HCT116 (cell line): ENCODE measurements at regions not wholly inside any gene's neighbourhood (a gene's known extent, or its start where the extent isn't known, plus 50 kb on each side); places are given as distances from the start of the nearest gene placed in this dataset.

Source experiments
- ATAC-seq: fragments of 200-7000 bp; cut with Tn5 transposase; 2 replicates; pipeline ENCODE4 v1.9.1; 2020; ENCODE audit warnings: mild to moderate bottlenecking, moderate library complexity
- BruUV-seq: library from RNA; stranded (reverse); fragments of 400-500 nt; replicated peaks from 2 replicates; lab custom pipeline; 2021; lab: Mats Ljungman, UMichigan
- CTCF ChIA-PET: fragments of 300-600 bp; sonication (Branson Sonifier 250); formaldehyde crosslinking; loops from one replicate; lab custom pipeline; 2021; ENCODE audit warnings: antibody characterized with exemption; lab: Charles Lee
- POLR2A ChIA-PET: fragments of 300-600, 350-600 bp; sonication (Branson Sonifier 250); formaldehyde crosslinking; loops from one replicate; lab custom pipeline; 2021; ENCODE audit warnings: antibody characterized with exemption; lab: Charles Lee
- RAD21 ChIA-PET, 2 experiments: fragments of 300-600 bp; sonication (Branson Sonifier 250); formaldehyde crosslinking; loops; one replicate each; lab custom pipeline; 2023; ENCODE audit warnings: low total read pairs in 2 of 2; ENCODE audit not compliant: uncharacterized antibody in 2 of 2, unreplicated experiment in 2 of 2, low non-redundant PET in 1 of 2; lab: Charles Lee
- DNase-seq: peaks from one replicate; pipeline ENCODE4 v3.0.0-alpha.2; 2010; ENCODE audit warnings: low read depth, low spot score
- H2AFZ ChIP-seq: fragments of 200-600 bp; shearing (Covaris generic), sonication (generic); 2 replicates; pipeline ENCODE4 v1.6.1; 2017; ENCODE audit warnings: low read depth, mixed run types, mixed read lengths, antibody characterized with exemption, low read length; ENCODE audit not compliant: poor library complexity, severe bottlenecking
- H3K27ac ChIP-seq: 2 replicates; pipeline ENCODE4 v1.5.1; 2012; ENCODE audit warnings: low read depth, low read length
- H3K27me3 ChIP-seq: fragments of 200-600 bp; sonication (generic); 2 replicates; pipeline ENCODE4 v1.6.1; 2016; ENCODE audit warnings: mixed run types, low read length, mixed read lengths; ENCODE audit not compliant: insufficient read depth
- H3K36me3 ChIP-seq, 2 experiments: fragments of 200-500 bp in 1 of 2; fragments of 200-600 bp in 1 of 2; sonication (Bioruptor generic) in 1 of 2; sonication (generic) in 1 of 2; 2 replicates each; pipeline versions ENCODE4 v1.5.1 to v1.6.1; 2014 to 2016; ENCODE audit warnings: low read length in 2 of 2, inconsistent platforms in 1 of 2, mixed read lengths in 1 of 2, mixed run types in 1 of 2; ENCODE audit not compliant: insufficient read depth in 2 of 2, control insufficient read depth in 1 of 2
- H3K4me1 ChIP-seq, 2 experiments: fragments of 200-600 bp in 1 of 2; sonication (generic) in 1 of 2; 2 replicates each; pipeline versions ENCODE4 v1.5.1 to v1.6.1; 2012 to 2017; ENCODE audit warnings: low read length in 2 of 2, inconsistent platforms in 1 of 2, mild to moderate bottlenecking in 1 of 2, mixed read lengths in 1 of 2, mixed run types in 1 of 2, moderate library complexity in 1 of 2; ENCODE audit not compliant: insufficient read depth in 2 of 2, control insufficient read depth in 1 of 2
- H3K4me2 ChIP-seq: fragments of 200-600 bp; sonication (generic); 2 replicates; pipeline ENCODE4 v1.6.1; 2017; ENCODE audit warnings: mixed run types, low read length, mixed read lengths
- H3K4me3 ChIP-seq, 2 experiments: fragments of 200-600 bp in 1 of 2; sonication (generic) in 1 of 2; replicated peaks in 1 of 2; 2 replicates each; pipeline ENCODE4 v1.5.1; 2011 to 2016; ENCODE audit warnings: low read length in 2 of 2, control low read depth in 1 of 2, low read depth in 1 of 2, mild to moderate bottlenecking in 1 of 2, mixed read lengths in 1 of 2, mixed run types in 1 of 2
- H3K79me2 ChIP-seq: fragments of 200-600 bp; sonication (generic); 2 replicates; pipeline ENCODE4 v1.6.1; 2017; ENCODE audit warnings: mild to moderate bottlenecking, mixed run types, low read length, moderate library complexity, mixed read lengths; ENCODE audit not compliant: insufficient read depth
- H3K9ac ChIP-seq: fragments of 200-600 bp; sonication (generic); 2 replicates; pipeline ENCODE4 v1.6.1; 2016; ENCODE audit warnings: low read length, mixed read lengths
- H3K9me2 ChIP-seq: fragments of 200-600 bp; sonication (generic), shearing (Covaris generic); 2 replicates; pipeline ENCODE4 v1.6.1; 2017; ENCODE audit warnings: mixed run types, mild to moderate bottlenecking, moderate library complexity; ENCODE audit not compliant: insufficient read depth
- H3K9me3 ChIP-seq, 2 experiments: fragments of 200-500 bp in 1 of 2; fragments of 200-600 bp in 1 of 2; sonication (Bioruptor generic) in 1 of 2; sonication (generic) in 1 of 2; 2 replicates each; pipeline ENCODE4 v1.6.1; 2014 to 2017; ENCODE audit warnings: low read length in 2 of 2, mixed read lengths in 2 of 2, inconsistent platforms in 1 of 2, low read depth in 1 of 2, mild to moderate bottlenecking in 1 of 2, mixed run types in 1 of 2, moderate library complexity in 1 of 2; ENCODE audit not compliant: control insufficient read depth in 1 of 2, insufficient read depth in 1 of 2
- H4K20me1 ChIP-seq: fragments of 200-600 bp; sonication (generic), shearing (Covaris generic); 2 replicates; pipeline ENCODE4 v1.6.1; 2017; ENCODE audit warnings: mixed run types, mild to moderate bottlenecking, moderate library complexity; ENCODE audit not compliant: insufficient read depth
- ATF3 ChIP-seq: IDR thresholded peaks from 2 replicates; pipeline ENCODE4 v1.6.1; 2012
- CEBPB ChIP-seq: IDR thresholded peaks from 2 replicates; pipeline ENCODE4 v1.6.1; 2012; ENCODE audit warnings: low read depth
- CTCF ChIP-seq, 3 experiments: fragments of 200-600 bp in 1 of 3; sonication (generic) in 1 of 3; IDR thresholded peaks in 2 of 3; conservative IDR thresholded peaks in 1 of 3; 2 replicates each; pipeline ENCODE4 v1.5.1; 2012 to 2017; ENCODE audit warnings: low read depth in 2 of 3, low read length in 2 of 3, antibody characterized with exemption in 1 of 3, borderline replicate concordance in 1 of 3, control low read depth in 1 of 3, mild to moderate bottlenecking in 1 of 3, mixed read lengths in 1 of 3, mixed run types in 1 of 3, moderate library complexity in 1 of 3; ENCODE audit not compliant: insufficient read depth in 1 of 3
- EGR1 ChIP-seq: IDR thresholded peaks from 2 replicates; pipeline ENCODE4 v1.6.1; 2012; ENCODE audit warnings: low read depth
- MAX ChIP-seq: IDR thresholded peaks from 2 replicates; pipeline ENCODE4 v1.6.1; 2012
- POLR2AphosphoS5 ChIP-seq: IDR thresholded peaks from 2 replicates; pipeline ENCODE4 v1.6.1; 2011; ENCODE audit warnings: mild to moderate bottlenecking, low read depth, low read length, moderate library complexity
- RAD21 ChIP-seq: IDR thresholded peaks from 2 replicates; pipeline ENCODE4 v1.6.1; 2012; ENCODE audit warnings: low read depth, mild to moderate bottlenecking
- SIN3A ChIP-seq: IDR thresholded peaks from 2 replicates; pipeline ENCODE4 v1.6.1; 2012; ENCODE audit warnings: low read depth
- SP1 ChIP-seq: IDR thresholded peaks from 2 replicates; pipeline ENCODE4 v1.6.1; 2012; ENCODE audit warnings: low read depth
- TCF7L2 ChIP-seq: IDR thresholded peaks from 2 replicates; pipeline ENCODE4 v1.7.0; 2011; ENCODE audit warnings: borderline replicate concordance, inconsistent platforms; ENCODE audit not compliant: insufficient read depth, insufficient read length; ENCODE audit errors: extremely low read depth
- ZNF274 ChIP-seq: fragments of 200-500 bp; sonication (Bioruptor generic); IDR thresholded peaks from 2 replicates; pipeline ENCODE4 v1.6.1; 2014; ENCODE audit warnings: mild to moderate bottlenecking, low read depth, low read length, inconsistent platforms
- intact Hi-C: fragments of 100-400 bp; cut with micrococcal nuclease; formaldehyde crosslinking; loops from 2 replicates; pipeline ENCODE4 v1.10.0; 2022

GRCh38 chr5:3839151-3839550 is 243.5 kb downstream of the IRX1 start:
- Histone ChIP-seq H3K4me3 (no peak overlapping the region), H3K4me1 (no peaks in the 10 kb centered on the region), H3K4me2 (no peak overlapping the region), H3K9me3 (peaks cover 8 to 23% of the 10 kb centered on the region in 2 experiments; a peak in 2 of 4 replicates), H2AFZ (no peak overlapping the region), H3K36me3 (no peaks in the 10 kb centered on the region), H3K27ac (no peak overlapping the region), H3K27me3 (no peaks in the 10 kb centered on the region), H3K9ac (no peak overlapping the region), H4K20me1 (no peaks in the 10 kb centered on the region), H3K79me2 (no peaks in the 10 kb centered on the region), H3K9me2 (no peaks in the 10 kb centered on the region)
- RAD21 ChIA-PET, result no interaction called here
- no peak for ATAC-seq
- BruUV-seq, result no TSS peak
- CTCF ChIA-PET, result no interaction called here
- no peak for DNase-seq
- intact Hi-C loops, result no loop called here
- POLR2A ChIA-PET, result no interaction called here
- TF ChIP-seq TCF7L2 (no peak), MAX (no peak), RAD21 (no peak), CEBPB (no peak), ZNF274 (no peak), SP1 (no peak), EGR1 (no peak), ATF3 (no peak), POLR2AphosphoS5 (no peak), CTCF (IDR thresholded peaks at IDR 0.05 in 2 of 3, conservative IDR thresholded peaks at IDR 0.05 in 1 of 3; ENCODE audit: borderline replicate concordance in 1 of 3, insufficient read depth in 1 of 3, low read depth in 2 of 3, low read length in 2 of 3) (no peak), SIN3A (no peak)
